Neuron (in vitro differentiated cells): ENCODE measurements at regions not wholly inside any gene's neighbourhood (a gene's known extent, or its start where the extent isn't known, plus 50 kb on each side); places are given as distances from the start of the nearest gene placed in this dataset.
"Not testable (repeated sequence)": the region's sequence is repeated elsewhere in the genome, so short reads cannot be mapped to it uniquely, and the experiment has no call there.

Source experiments
- H2AFZ ChIP-seq: one replicate; pipeline ENCODE4 v1.6.1; 2013; ENCODE audit warnings: low read depth, mild to moderate bottlenecking, inconsistent platforms, low read length, moderate library complexity
- H3K27me3 ChIP-seq: one replicate; pipeline ENCODE4 v1.6.1; 2013; ENCODE audit warnings: low read length; ENCODE audit not compliant: insufficient read depth
- H3K36me3 ChIP-seq: one replicate; pipeline ENCODE4 v1.6.1; 2013; ENCODE audit warnings: low read length; ENCODE audit not compliant: insufficient read depth
- H3K4me1 ChIP-seq: one replicate; pipeline ENCODE4 v1.6.1; 2013; ENCODE audit warnings: low read length; ENCODE audit not compliant: insufficient read depth
- H3K4me3 ChIP-seq: 2 replicates; pipeline ENCODE4 v1.5.1; 2013; ENCODE audit warnings: mild to moderate bottlenecking, low read length, moderate library complexity
- H3K9me3 ChIP-seq: one replicate; pipeline ENCODE4 v1.6.1; 2013; ENCODE audit warnings: low read length

- H3K27me3 ChIP-seq: no peaks in the 10 kb centered on the region
- no peaks in the 10 kb centered on the region for H3K36me3 ChIP-seq
- no peak overlapping the region for H2AFZ ChIP-seq
- no peak overlapping the region for H3K4me3 ChIP-seq
- no peaks in the 10 kb centered on the region for H3K9me3 ChIP-seq
- H3K4me1 ChIP-seq: no peaks in the 10 kb centered on the region
Observed at GRCh38 chr2:33727361-33728032, 128.4 kb upstream of the FAM98A start.

- H3K4me1 ChIP-seq: no peaks in the 10 kb centered on the region
- no peak overlapping the region for H2AFZ ChIP-seq
- H3K36me3 ChIP-seq: no peaks in the 10 kb centered on the region
- no peak overlapping the region for H3K4me3 ChIP-seq
- no peaks in the 10 kb centered on the region for H3K27me3 ChIP-seq
- H3K9me3 ChIP-seq: no peaks in the 10 kb centered on the region
Observed at GRCh38 chr2:33726415-33726814, 127.3 kb upstream of the FAM98A start.

- no peaks in the 10 kb centered on the region for H3K36me3 ChIP-seq
- no peak overlapping the region for H2AFZ ChIP-seq
Observed at GRCh38 chr2:33723329-33723728, 124.2 kb upstream of the FAM98A start.

GRCh38 chr2:33719067-33719466 lies 120.0 kb upstream of the FAM98A start:
- no peaks in the 10 kb centered on the region for H3K36me3 ChIP-seq
- H3K4me3 ChIP-seq: no peak overlapping the region
- H3K9me3 ChIP-seq: no peaks in the 10 kb centered on the region
- no peak overlapping the region for H2AFZ ChIP-seq
- no peaks in the 10 kb centered on the region for H3K4me1 ChIP-seq
- H3K27me3 ChIP-seq: no peaks in the 10 kb centered on the region

More at GRCh38 chr2:33723329-33723728, 124.2 kb upstream of the FAM98A start:
- Histone ChIP-seq H3K9me3 (no peaks in the 10 kb centered on the region), H3K27me3 (no peaks in the 10 kb centered on the region), H3K4me3 (no peak overlapping the region), H3K4me1 (no peaks in the 10 kb centered on the region)

- no peaks in the 10 kb centered on the region for H3K4me1 ChIP-seq
- no peaks in the 10 kb centered on the region for H3K36me3 ChIP-seq
- H3K4me3 ChIP-seq: no peak overlapping the region
- no peaks in the 10 kb centered on the region for H3K27me3 ChIP-seq
- H3K9me3 ChIP-seq: no peaks in the 10 kb centered on the region
- H2AFZ ChIP-seq: no peak overlapping the region
Observed at GRCh38 chr2:33712674-33713073, 113.6 kb upstream of the FAM98A start.

- no peaks in the 10 kb centered on the region for H3K27me3 ChIP-seq
- peaks cover 1% of the 10 kb centered on the region for H3K4me1 ChIP-seq
- no peak overlapping the region for H3K4me3 ChIP-seq
- H3K36me3 ChIP-seq: no peaks in the 10 kb centered on the region
- no peak overlapping the region for H2AFZ ChIP-seq
- no peaks in the 10 kb centered on the region for H3K9me3 ChIP-seq
Observed at GRCh38 chr2:33709951-33710350, 110.9 kb upstream of the FAM98A start.

GRCh38 chr2:33707312-33707711 lies 108.2 kb upstream of the FAM98A start:
- no peak overlapping the region for H3K4me3 ChIP-seq
- H3K36me3 ChIP-seq: no peaks in the 10 kb centered on the region
- H3K27me3 ChIP-seq: no peaks in the 10 kb centered on the region
- H2AFZ ChIP-seq: no peak overlapping the region
- H3K9me3 ChIP-seq: no peaks in the 10 kb centered on the region
- H3K4me1 ChIP-seq: peaks cover 12% of the 10 kb centered on the region

GRCh38 chr2:33706410-33706809 lies 107.3 kb upstream of the FAM98A start:
- no peaks in the 10 kb centered on the region for H3K9me3 ChIP-seq
- H3K27me3 ChIP-seq: no peaks in the 10 kb centered on the region
- H3K4me1 ChIP-seq: peaks cover 12% of the 10 kb centered on the region
- no peaks in the 10 kb centered on the region for H3K36me3 ChIP-seq
- no peak overlapping the region for H2AFZ ChIP-seq
- H3K4me3 ChIP-seq: no peak overlapping the region

- Histone ChIP-seq H3K36me3 (no peaks in the 10 kb centered on the region), H3K4me3 (no peak overlapping the region)
Observed at GRCh38 chr2:33704406-33704855, 105.3 kb upstream of the FAM98A start.

GRCh38 chr2:33696234-33696633 lies 97.1 kb upstream of the FAM98A start:
- Histone ChIP-seq H3K27me3 (no peaks in the 10 kb centered on the region), H2AFZ (no peak overlapping the region), H3K4me3 (no peak overlapping the region), H3K4me1 (no peaks in the 10 kb centered on the region), H3K36me3 (no peaks in the 10 kb centered on the region), H3K9me3 (no peaks in the 10 kb centered on the region)

More at GRCh38 chr2:33704406-33704855, 105.3 kb upstream of the FAM98A start:
- H3K27me3 ChIP-seq: no peaks in the 10 kb centered on the region
- peak overlapping the region; percentile 48 for H2AFZ ChIP-seq
- H3K9me3 ChIP-seq: no peaks in the 10 kb centered on the region
- peaks cover 12% of the 10 kb centered on the region for H3K4me1 ChIP-seq

- H3K9me3 ChIP-seq: no peaks in the 10 kb centered on the region
- H3K36me3 ChIP-seq: no peaks in the 10 kb centered on the region
- no peak overlapping the region for H2AFZ ChIP-seq
Observed at GRCh38 chr2:33694904-33695303, 95.8 kb upstream of the FAM98A start.

GRCh38 chr2:33690686-33691085 lies 91.6 kb upstream of the FAM98A start:
- H3K27me3 ChIP-seq, H3K9me3 ChIP-seq, H3K4me3 ChIP-seq, H2AFZ ChIP-seq, H3K36me3 ChIP-seq, H3K4me1 ChIP-seq: not testable (repeated sequence)

More at GRCh38 chr2:33694904-33695303, 95.8 kb upstream of the FAM98A start:
- no peaks in the 10 kb centered on the region for H3K4me1 ChIP-seq
- H3K27me3 ChIP-seq: no peaks in the 10 kb centered on the region
- H3K4me3 ChIP-seq: no peak overlapping the region

- H3K4me1 ChIP-seq: no peaks in the 10 kb centered on the region
- no peak overlapping the region for H3K4me3 ChIP-seq
- H3K36me3 ChIP-seq: no peaks in the 10 kb centered on the region
- H2AFZ ChIP-seq: no peak overlapping the region
- H3K27me3 ChIP-seq: no peaks in the 10 kb centered on the region
- no peaks in the 10 kb centered on the region for H3K9me3 ChIP-seq
Observed at GRCh38 chr2:33681364-33681757, 82.3 kb upstream of the FAM98A start.
